ENCODE measurements at regions not wholly inside any gene's neighbourhood (a gene's known extent, or its start where the extent isn't known, plus 50 kb on each side); places are given as distances from the start of the nearest gene placed in this dataset.

- no peaks in the 10 kb centered on the region for H3K36me3 ChIP-seq (replicated peaks in 1 of 2; ENCODE audit: control insufficient read depth in 1 of 2, insufficient read depth in 2 of 2, low read length in 2 of 2)
- DNase-seq (ENCODE audit: low spot score) (no peak), FAIRE-seq (no peak), ATAC-seq (no peak)
- peaks cover 4% of the 10 kb centered on the region; the same call in 1 of the 2 replicates for H3K9me3 ChIP-seq (ENCODE audit: low read length)
- ChIA-PET POLR2A (no interaction called here), CTCF (ENCODE audit: low intra/inter-chr PET ratio, low total read pairs) (no interaction called here)
- no TSS peak for BruUV-seq (replicated peaks)
- H3K9ac ChIP-seq (ENCODE audit: insufficient read depth, low read depth, low read length), result no peak overlapping the region
- no peaks in the 10 kb centered on the region for H3K27me3 ChIP-seq (ENCODE audit: control insufficient read depth in 1 of 2, insufficient read depth in 2 of 2, low read length in 2 of 2)
- in situ Hi-C loops (cut with HindIII; ENCODE audit: extremely low pct_ligation_motif_present, low pct_unique_long_range_greater_than_20kb) (no loop called here), intact Hi-C loops (cut with micrococcal nuclease; ENCODE audit: unreplicated experiment) (no loop called here)
- peaks cover 97% of the 10 kb centered on the region for H3K4me1 ChIP-seq (ENCODE audit: insufficient read depth, low read length)
- H3K27ac ChIP-seq (ENCODE audit: extremely low read length, insufficient read depth, low read length), result peak overlapping the region; percentile 58
- no peak overlapping the region for H3K4me3 ChIP-seq (replicated peaks in 1 of 3; ENCODE audit: insufficient read depth in 1 of 3, low read depth in 2 of 3, low read length in 3 of 3)
- 33% methylated on average over 3 of the region's 3 CpGs for WGBS (ENCODE audit: low lambda C conversion rate)
- TF ChIP-seq ZSCAN22 (CRISPR knock-in tag; IDR thresholded peaks at IDR 0.05), result peak; percentile 77; the same call in 1 of the 2 replicates
- TF ChIP-seq CEBPB (IDR thresholded peaks at IDR 0.05; ENCODE audit: borderline replicate concordance, low read depth, low read length), result peak; percentile 11; the same call in 1 of the 2 replicates
- peak; percentile 43 for TF ChIP-seq CEBPG (CRISPR knock-in tag; IDR thresholded peaks at IDR 0.05)
- 0 out of 2 replicates have a peak, but pooled peaks have one; percentile 10 for TF ChIP-seq PATZ1 (CRISPR knock-in tag; IDR thresholded peaks at IDR 0.05)
- no peak for TF ChIP-seq ZNF558 (CRISPR knock-in tag; IDR thresholded peaks at IDR 0.05; ENCODE audit: borderline replicate concordance)
- TF ChIP-seq SOX6 (IDR thresholded peaks at IDR 0.05), result no peak
- TF ChIP-seq SOX6 (CRISPR knock-in tag; IDR thresholded peaks at IDR 0.05), result 0 out of 2 replicates have a peak, but pooled peaks have one; percentile 21
- TF ChIP-seq FOSL2 (CRISPR knock-in tag; IDR thresholded peaks at IDR 0.05), result peak; percentile 16; the same call in 1 of the 2 replicates
- TF ChIP-seq SOX13 (IDR thresholded peaks at IDR 0.05), result no peak
- TF ChIP-seq SOX13 (CRISPR knock-in tag; conservative IDR thresholded peaks at IDR 0.05 in 1 of 2, IDR thresholded peaks at IDR 0.05 in 1 of 2), result peak in 1 of 2 experiments; percentile 23; a peak in 1 of 4 replicates
- no peak for TF ChIP-seq MBNL3 (CRISPR knock-in tag; conservative IDR thresholded peaks at IDR 0.05)
- no peak for TF ChIP-seq GRHL1 (CRISPR knock-in tag; conservative IDR thresholded peaks at IDR 0.05)
- TF ChIP-seq ZSCAN20 (CRISPR knock-in tag; IDR thresholded peaks at IDR 0.05; ENCODE audit: borderline replicate concordance), result no peak
- no peak for TF ChIP-seq SRSF9 (IDR thresholded peaks at IDR 0.05; ENCODE audit: borderline replicate concordance, insufficient read depth, low read depth, low read length, poor library complexity, severe bottlenecking)
- no peaks in the 10 kb centered on the region for H4K20me1 ChIP-seq (ENCODE audit: insufficient read depth, low read length)
- peak overlapping the region; percentile 72; the same call in 1 of the 2 replicates for H3K4me2 ChIP-seq (ENCODE audit: low read depth, low read length)
- peaks cover 3% of the 10 kb centered on the region for H3K79me2 ChIP-seq (ENCODE audit: insufficient read depth, low read length)
- no peak overlapping the region for H2AFZ ChIP-seq (ENCODE audit: low read length)
These were observed 257.8 kb upstream of the CRY1 start for GRCh38 chr12:107351109-107351508.
